VCaP (cell line): ENCODE measurements at regions not wholly inside any gene's neighbourhood (a gene's known extent, or its start where the extent isn't known, plus 50 kb on each side); places are given as distances from the start of the nearest gene placed in this dataset.

Source experiments
- H3K27ac ChIP-seq: fragments of 450-650 bp; 2 replicates; pipeline ENCODE4 v1.5.1; 2017
- CTCF ChIP-seq: fragments of 450-650 bp; conservative IDR thresholded peaks from 2 replicates; pipeline ENCODE4 v1.5.1; 2017; ENCODE audit warnings: mild to moderate bottlenecking, moderate library complexity

GRCh38 chr2:5766561-5766960 lies 74.4 kb downstream of the SOX11 start:
- TF ChIP-seq CTCF, result no peak
- no peak overlapping the region for H3K27ac ChIP-seq

GRCh38 chr2:5777131-5777535 lies 84.9 kb downstream of the SOX11 start:
- TF ChIP-seq CTCF, result no peak
- H3K27ac ChIP-seq, result peak overlapping the region; percentile 25; the same call in 1 of the 2 replicates

GRCh38 chr2:5781679-5782078 lies 89.5 kb downstream of the SOX11 start:
- TF ChIP-seq CTCF, result no peak
- H3K27ac ChIP-seq, result no peak overlapping the region

- H3K27ac ChIP-seq, result no peak overlapping the region
- no peak for TF ChIP-seq CTCF
Observed at GRCh38 chr2:5782103-5782502, 89.9 kb downstream of the SOX11 start.

- H3K27ac ChIP-seq, result no peak overlapping the region
- TF ChIP-seq CTCF, result no peak
Observed at GRCh38 chr2:5788447-5788846, 96.3 kb downstream of the SOX11 start.

- no peak for TF ChIP-seq CTCF
- H3K27ac ChIP-seq, result no peak overlapping the region
Observed at GRCh38 chr2:5791371-5791770, 99.2 kb downstream of the SOX11 start.

- no peak overlapping the region for H3K27ac ChIP-seq
- no peak for TF ChIP-seq CTCF
Observed at GRCh38 chr2:5794012-5794411, 101.8 kb downstream of the SOX11 start.

- no peak overlapping the region for H3K27ac ChIP-seq
- TF ChIP-seq CTCF, result no peak
Observed at GRCh38 chr2:5798084-5798483, 105.9 kb downstream of the SOX11 start.
